Tibial artery (tissue), 4 donors: ENCODE measurements at regions not wholly inside any gene's neighbourhood (a gene's known extent, or its start where the extent isn't known, plus 50 kb on each side); places are given as distances from the start of the nearest gene placed in this dataset.

Experiments
- DNase-seq, 2 donors: peaks; one replicate each; pipeline ENCODE4 v3.0.0-alpha.2; 2019
- H3K27ac ChIP-seq, 2 donors: fragments of 200-600 bp; sonication (generic) in 1 of 2; 1 replicate in 1 of 2; 2 replicates in 1 of 2; pipeline ENCODE4 v1.5.1; 2018 to 2019; ENCODE audit warnings: mild to moderate bottlenecking in 1 of 2
- H3K27me3 ChIP-seq, 2 donors: fragments of 200-600 bp; sonication (generic) in 1 of 2; one replicate each; pipeline versions ENCODE4 v1.5.1 to v1.6.0; 2016 to 2019
- H3K36me3 ChIP-seq, 3 donors: fragments of 200-600 bp; sonication (generic) in 2 of 3; one replicate each; pipeline ENCODE4 v1.5.1; 2016 to 2019; ENCODE audit warnings: mild to moderate bottlenecking in 2 of 3
- H3K4me1 ChIP-seq, 4 donors: fragments of 200-600 bp; sonication (generic) in 2 of 4; 1 replicate in 3 of 4; 2 replicates in 1 of 4; pipeline ENCODE4 v1.5.1; 2016 to 2019
- H3K4me3 ChIP-seq, 2 donors: fragments of 200-600 bp; sonication (generic) in 1 of 2; 1 replicate in 1 of 2; 2 replicates in 1 of 2; pipeline ENCODE4 v1.5.1; 2018 to 2019; ENCODE audit warnings: mild to moderate bottlenecking in 2 of 2
- H3K9me3 ChIP-seq, 3 donors: fragments of 200-600 bp; sonication (generic) in 1 of 3; one replicate each; pipeline ENCODE4 v1.5.1; 2016 to 2019
- CTCF ChIP-seq, 2 experiments: fragments of 200-600 bp in 1 of 2; fragments of 450-650 bp in 1 of 2; IDR thresholded peaks; one replicate each; pipeline ENCODE4 v1.5.1; 2017 to 2019; ENCODE audit warnings: antibody characterized with exemption in 2 of 2, mild to moderate bottlenecking in 1 of 2, moderate library complexity in 1 of 2
- intact Hi-C: fragments of 100-400 bp; cut with DNase I; formaldehyde crosslinking; loops from one replicate; pipeline ENCODE4 v1.15.0; 2023; ENCODE audit warnings: low total_unique reads

DNA sequence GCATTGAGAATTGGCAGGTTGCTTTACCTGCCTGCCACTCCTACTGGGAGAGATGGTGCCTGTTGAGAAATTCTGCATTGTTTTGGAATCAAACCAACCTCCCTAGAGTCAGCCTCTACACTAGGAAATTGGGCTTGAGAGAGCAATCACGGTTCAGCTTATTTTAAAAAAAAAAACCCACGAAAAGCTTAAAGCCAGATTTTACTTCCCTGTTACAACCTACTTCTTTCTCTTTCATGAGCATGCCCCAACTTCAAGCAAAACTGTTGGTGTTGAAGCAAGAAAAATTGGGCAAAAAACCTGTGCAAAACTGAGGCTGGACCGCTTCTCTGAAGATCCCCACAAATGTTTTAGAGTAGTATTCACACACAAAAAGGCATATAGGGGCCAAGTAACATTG is 134.6 kb upstream of the ZEB2 start:
- TF ChIP-seq CTCF (IDR thresholded peaks at IDR 0.05): no peak
- Histone ChIP-seq H3K27ac (no peak overlapping the region), H3K9me3 (no peaks in the 10 kb centered on the region), H3K4me3 (no peak overlapping the region), H3K27me3 (no peaks in the 10 kb centered on the region), H3K36me3 (no peaks in the 10 kb centered on the region), H3K4me1 (no peaks in the 10 kb centered on the region)
- intact Hi-C loops: no loop called here
- DNase-seq: no peak

DNA sequence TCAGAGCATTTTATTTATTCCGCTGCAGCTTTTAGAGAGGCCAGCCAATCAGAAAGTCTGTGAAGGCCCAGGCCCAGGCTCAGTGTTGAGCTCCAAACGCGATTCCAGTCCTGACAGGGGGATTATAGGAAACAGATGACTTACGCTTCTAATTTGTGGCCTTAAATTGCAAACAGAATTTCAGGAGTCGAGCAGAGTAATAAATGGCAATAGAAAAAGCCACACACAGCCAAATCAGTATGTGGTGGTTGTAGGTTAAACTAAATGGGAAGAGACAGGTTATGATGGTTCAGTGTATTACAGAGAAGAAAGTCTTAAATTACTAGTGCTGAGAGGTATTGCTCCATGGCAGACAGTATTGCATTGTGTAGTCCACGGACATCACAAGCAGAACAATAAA is 131.0 kb upstream of the ZEB2 start:
- Histone ChIP-seq H3K4me1 (no peaks in the 10 kb centered on the region), H3K36me3 (no peaks in the 10 kb centered on the region), H3K9me3 (no peaks in the 10 kb centered on the region), H3K4me3 (no peak overlapping the region), H3K27me3 (no peaks in the 10 kb centered on the region), H3K27ac (no peak overlapping the region)
- DNase-seq: no peak
- intact Hi-C loops: no loop called here
- no peak for TF ChIP-seq CTCF (IDR thresholded peaks at IDR 0.05)

- DNase-seq: no peak
Measured at GRCh38 chr2:144648837-144649465, 129.0 kb upstream of the ZEB2 start.

DNA sequence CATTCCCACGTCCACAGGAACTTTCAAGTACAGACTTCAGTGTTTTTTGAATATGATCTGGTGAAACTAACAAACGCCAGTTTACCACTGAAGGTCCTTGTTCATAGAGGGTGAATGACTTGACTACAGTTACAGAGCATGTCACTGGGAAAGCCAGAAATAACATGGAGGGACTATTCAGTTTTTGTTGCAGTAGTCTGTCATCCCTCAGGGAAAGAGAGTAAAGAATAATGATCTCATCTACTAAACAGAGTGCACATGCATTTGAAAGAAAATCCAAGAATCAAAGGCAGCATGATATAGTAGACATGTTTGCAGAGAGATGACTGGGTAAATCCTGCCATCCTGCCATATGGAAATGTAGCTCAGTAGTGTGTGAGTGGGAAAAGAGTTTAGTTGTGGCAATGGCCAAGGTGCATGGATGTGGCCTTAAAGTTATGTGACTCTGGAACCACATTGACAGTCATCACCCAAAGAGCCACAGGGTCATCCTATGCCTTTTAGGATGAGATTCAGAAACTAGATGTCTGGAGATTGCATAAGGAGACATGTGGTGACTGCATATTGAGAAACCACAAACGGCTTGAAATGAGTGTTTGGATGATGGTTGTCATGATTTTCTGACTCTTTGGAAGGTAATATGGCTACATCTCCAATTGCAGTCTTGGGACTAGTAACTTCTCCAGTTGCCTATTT is 125.3 kb upstream of the ZEB2 start:
- Histone ChIP-seq H3K27ac (no peak overlapping the region), H3K4me3 (no peak overlapping the region), H3K9me3 (no peaks in the 10 kb centered on the region), H3K4me1 (peaks cover 0 to 8% (median 0%) of the 10 kb centered on the region in 4 donors), H3K36me3 (no peaks in the 10 kb centered on the region), H3K27me3 (no peaks in the 10 kb centered on the region)
- intact Hi-C loops: no loop called here
- DNase-seq: no peak
- no peak for TF ChIP-seq CTCF (IDR thresholded peaks at IDR 0.05)

More at GRCh38 chr2:144648837-144649465, 129.0 kb upstream of the ZEB2 start:
- no peak overlapping the region for H3K27ac ChIP-seq
- no peak overlapping the region for H3K4me3 ChIP-seq
- no peaks in the 10 kb centered on the region for H3K27me3 ChIP-seq
- intact Hi-C loops: no loop called here
- H3K4me1 ChIP-seq: peaks cover 0 to 8% (median 0%) of the 10 kb centered on the region in 4 donors
- TF ChIP-seq CTCF (IDR thresholded peaks at IDR 0.05): no peak
- H3K9me3 ChIP-seq: no peaks in the 10 kb centered on the region
- H3K36me3 ChIP-seq: no peaks in the 10 kb centered on the region

DNA sequence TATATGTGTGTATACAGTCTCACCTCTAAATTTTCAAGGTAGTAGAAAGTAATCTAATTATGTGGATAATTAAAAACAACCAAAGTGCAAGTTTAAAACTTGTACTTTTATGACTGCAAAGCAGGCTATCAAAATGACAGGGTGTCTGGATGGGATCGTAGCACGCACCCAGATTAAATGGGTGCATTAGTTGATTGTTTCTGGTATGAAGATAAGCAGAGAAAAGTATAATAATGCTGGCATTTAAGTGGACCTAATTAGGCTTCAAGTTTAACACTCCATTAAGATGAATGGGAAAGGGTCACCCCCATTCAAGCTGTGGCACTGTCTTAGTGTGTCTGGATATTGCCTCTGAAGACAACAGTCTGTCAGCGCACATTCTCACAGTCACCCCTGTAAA is 124.6 kb upstream of the ZEB2 start:
- no peak for TF ChIP-seq CTCF (IDR thresholded peaks at IDR 0.05)
- intact Hi-C loops: no loop called here
- DNase-seq: no peak
- Histone ChIP-seq H3K36me3 (no peaks in the 10 kb centered on the region), H3K4me1 (peaks cover 0 to 8% (median 0%) of the 10 kb centered on the region in 4 donors), H3K4me3 (no peak overlapping the region), H3K27ac (no peak overlapping the region), H3K27me3 (no peaks in the 10 kb centered on the region), H3K9me3 (no peaks in the 10 kb centered on the region)
